ENCODE measurements at regions not wholly inside any gene's neighbourhood (a gene's known extent, or its start where the extent isn't known, plus 50 kb on each side); places are given as distances from the start of the nearest gene placed in this dataset.
"Not testable (repeated sequence)": the region's sequence is repeated elsewhere in the genome, so short reads cannot be mapped to it uniquely, and the experiment has no call there.

DNA sequence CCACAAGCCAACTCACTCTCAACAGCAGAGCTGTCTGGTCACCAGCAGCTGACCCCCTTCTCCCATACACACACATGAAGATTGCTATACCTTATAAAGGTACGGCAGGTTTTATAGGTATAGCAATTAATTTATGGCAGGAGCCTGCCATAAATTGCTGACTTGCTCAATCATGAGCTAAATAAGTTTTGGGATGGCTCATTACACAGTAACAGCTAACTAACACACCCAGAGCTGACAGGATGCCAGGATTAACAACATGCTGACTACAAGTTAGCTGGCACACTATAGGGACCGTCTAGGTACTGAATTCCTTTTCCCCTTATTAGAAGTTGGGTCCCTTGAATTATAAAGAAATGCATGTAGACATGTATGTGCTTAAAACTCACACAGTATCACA, 150.3 kb upstream of the KCNJ18 start:
- intact Hi-C loops (cut with micrococcal nuclease) = no loop called here
- no peak for ATAC-seq
- no peak for DNase-seq

DNA sequence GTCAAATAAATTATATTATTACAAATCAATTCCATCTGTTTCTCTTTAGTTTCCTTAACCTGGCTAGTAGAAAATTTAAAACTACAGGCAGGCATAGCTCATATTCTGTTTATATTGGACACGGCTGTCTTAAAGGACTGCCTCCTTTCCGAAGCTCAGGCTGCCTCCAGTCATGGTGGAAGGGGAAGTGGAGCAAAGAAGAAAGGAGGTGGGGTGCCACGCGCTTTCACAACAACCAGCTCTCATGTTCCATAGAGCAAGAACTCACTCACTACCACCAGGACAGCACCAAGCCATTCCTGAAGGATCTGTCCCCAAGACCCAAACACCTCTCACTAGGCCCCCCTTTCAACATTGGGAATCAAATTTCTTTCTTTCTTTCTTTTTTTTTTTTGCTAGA, 149.3 kb upstream of the KCNJ18 start:
- intact Hi-C loops (cut with micrococcal nuclease) = no loop called here
- no peak for ATAC-seq
- DNase-seq = no peak

DNA sequence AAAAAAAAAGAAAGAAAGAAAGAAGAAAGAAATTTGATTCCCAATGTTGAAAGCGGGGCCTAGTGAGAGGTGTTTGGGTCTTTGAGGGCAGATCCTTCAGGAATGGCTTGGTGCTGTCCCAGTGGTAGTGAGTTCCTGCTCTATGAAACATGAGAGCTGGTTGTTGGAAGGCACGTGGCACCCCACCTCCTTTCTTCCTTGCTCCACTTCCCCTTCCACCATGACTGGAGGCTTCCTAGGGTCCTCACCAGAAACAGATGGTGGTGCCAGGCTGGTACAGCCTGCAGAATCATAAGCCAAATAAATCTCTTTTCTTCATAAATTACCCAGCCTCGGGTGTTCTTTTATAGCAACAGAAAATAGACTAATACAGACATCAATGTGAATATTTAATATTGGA, 147.3 kb upstream of the KCNJ18 start:
- ATAC-seq (no peak), DNase-seq (no peak)
- intact Hi-C loops (cut with micrococcal nuclease) = no loop called here

DNA sequence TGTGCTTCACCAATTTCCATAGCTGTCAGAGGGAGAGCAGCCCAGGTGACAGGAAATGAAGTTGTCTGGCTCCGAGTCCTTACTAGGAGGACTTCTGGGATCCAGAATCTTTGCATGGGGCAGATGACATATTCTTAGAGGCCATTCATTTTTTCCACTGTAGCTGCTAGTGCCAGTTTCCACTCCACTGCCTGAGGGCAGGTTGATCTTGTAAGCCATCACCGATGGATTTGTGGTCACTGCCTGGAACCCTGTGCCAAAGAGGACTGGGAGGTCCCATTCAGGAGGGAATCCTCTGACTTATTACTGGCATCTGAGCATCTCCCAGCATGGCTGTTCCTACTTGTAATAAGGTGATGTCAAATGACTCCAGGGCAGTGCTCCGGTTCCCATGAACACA, 144.1 kb upstream of the KCNJ18 start:
- intact Hi-C loops (cut with micrococcal nuclease) = no loop called here
- DNase-seq = no peak

DNA sequence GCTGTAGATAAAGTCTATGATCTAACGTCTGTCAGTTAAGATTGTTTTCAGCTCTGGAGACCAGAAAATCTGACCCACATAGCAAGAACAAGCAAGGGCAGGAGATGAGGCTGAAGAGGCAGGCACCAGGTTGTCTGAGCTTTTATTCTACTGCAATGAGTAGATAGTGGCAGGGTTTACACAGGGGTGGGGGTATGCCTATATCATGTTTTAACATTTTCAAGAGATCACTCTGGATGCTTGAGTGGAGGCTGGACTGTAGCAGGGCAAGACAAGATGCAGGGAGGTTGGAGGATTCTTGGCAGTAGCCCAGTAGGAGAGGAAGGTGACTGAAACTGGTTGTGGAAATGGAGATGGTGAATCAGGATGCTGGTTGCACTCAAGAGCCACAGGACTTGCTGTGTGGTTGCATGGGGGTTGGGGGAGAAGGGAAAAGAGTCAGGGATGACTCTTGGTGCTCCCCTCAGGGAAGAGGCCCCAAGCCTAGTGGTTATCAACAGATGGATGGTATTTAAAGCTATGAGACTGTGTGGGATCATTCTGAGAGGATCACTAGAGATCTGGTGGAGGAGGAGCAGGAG, 143.1 kb upstream of the KCNJ18 start:
- DNase-seq (no peak), ATAC-seq (no peak)
- intact Hi-C loops (cut with micrococcal nuclease) = no loop called here

More for the DNA sequence above, 144.1 kb upstream of the KCNJ18 start:
- ATAC-seq = no peak

DNA sequence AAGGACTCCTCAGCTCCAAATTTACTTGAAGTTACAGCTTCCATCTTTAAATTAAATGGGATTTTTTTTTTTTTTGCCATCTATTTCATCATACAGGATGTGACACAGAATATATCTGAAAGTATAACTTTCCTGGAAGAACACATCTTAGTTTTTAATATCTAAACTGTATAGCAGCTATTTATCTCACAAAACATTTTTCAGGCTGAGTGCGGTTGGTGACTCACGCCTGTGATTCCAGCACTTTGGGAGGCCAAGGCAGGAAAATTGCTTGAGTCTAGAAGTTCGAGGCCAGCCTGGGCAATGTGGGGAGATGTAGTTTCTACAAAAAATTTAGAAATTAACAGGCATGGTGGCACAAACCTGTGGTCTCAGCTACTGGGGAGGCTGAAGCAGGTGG, 142.3 kb upstream of the KCNJ18 start:
- ATAC-seq; intact Hi-C loops (cut with micrococcal nuclease); DNase-seq: not testable (repeated sequence)

DNA sequence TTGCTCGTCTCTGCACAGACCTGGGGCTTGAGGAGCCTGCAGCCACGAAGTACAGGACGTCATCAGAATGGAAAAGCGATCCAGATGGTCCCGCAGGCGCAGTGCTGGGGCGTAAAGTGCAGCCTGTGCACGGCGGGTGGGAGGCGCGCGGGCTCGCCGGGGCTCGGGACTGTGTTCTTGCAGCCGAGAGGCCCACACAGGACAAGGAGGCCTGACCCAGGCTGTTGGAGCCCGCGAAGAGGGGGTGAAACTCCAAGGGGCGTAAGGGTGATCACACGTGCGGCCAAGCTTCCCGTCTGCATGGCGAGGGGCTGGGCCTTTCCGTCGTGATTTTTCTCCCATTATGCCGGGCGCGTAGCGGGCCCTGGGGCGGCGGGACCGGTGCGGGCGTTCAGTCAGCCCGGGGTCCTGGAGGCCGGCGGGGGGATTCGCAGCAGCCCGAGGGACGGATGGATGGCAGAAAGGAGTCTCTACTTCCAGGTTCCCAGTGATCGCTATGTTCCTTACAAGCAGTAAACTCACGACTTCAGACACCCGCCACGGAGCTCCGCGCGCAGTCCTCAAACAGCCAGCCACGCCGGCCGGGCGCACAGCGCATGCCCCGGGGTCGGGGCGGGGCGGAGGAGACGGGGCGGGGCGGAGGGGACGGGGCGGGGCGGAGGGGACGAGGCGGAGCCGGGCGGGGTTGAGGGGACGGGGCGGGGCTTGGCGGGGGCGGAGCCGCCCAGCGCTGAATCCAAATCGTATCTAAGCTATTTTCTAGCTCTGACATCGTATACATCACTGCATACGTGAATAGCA, 141.0 kb upstream of the KCNJ18 start:
- peak; percentile 99 for ATAC-seq
- intact Hi-C loops (cut with micrococcal nuclease) = no loop called here
- peak; percentile 90 for DNase-seq

DNA sequence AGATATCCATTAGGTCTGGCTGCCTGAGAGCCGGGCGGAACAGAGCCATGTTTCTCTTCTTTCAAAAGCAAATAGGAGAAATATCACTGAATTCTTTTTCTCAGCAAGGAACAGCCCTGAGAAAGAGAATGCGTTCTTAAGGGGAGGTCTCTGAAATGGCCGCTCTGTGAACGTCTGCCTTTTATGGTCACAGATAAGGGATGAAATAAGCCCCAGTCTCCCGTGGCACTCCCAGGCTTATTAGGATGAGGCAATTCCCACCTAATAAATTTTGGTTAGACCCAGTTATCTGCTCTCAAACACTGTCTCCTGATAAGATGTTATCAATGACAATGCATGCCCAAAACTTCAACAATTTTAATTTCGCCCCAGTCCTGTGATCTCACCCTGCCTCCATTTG, 133.4 kb upstream of the KCNJ18 start:
- intact Hi-C loops (cut with micrococcal nuclease); ATAC-seq; DNase-seq: not testable (repeated sequence)

DNA sequence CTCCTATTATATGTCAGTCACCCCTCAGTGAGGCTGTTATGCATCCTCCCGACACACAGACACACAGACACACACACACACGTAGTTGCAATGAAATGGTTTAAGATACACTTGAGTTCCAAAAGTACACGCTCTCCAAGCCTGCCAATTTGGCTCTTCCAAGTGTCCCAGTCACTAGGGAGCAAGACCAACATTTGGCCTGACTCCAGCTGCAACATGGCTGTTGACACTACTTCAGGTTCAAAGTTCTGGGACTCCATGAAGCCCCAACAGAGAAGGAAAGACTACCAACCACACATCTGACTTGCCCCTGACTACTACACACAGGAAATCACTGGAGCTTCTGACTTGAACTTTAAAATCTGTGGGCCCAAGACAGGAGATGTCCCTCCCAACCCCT, 128.1 kb upstream of the KCNJ18 start:
- no peak for DNase-seq
- intact Hi-C loops (cut with micrococcal nuclease) = no loop called here
- no peak for ATAC-seq

DNA sequence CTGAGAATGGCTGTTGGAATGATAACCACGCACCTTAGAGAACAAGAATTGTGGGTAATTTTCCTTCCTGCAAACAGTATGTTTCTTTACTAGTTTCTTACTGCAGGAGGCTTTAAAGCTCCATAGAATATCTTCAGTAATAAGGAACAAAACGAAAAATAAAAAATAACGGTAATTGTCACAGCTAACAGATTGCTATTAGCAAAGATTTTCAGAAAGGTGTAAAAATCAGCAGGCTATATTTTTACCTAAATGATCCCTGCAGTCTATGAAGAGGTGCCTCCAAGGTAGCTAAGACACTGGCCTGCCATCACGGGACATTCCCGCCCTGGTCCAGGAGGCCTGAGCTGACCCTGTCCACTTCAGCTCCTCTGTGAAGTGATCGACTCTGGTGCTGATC, 127.6 kb upstream of the KCNJ18 start:
- intact Hi-C loops (cut with micrococcal nuclease); ATAC-seq; DNase-seq: not testable (repeated sequence)

DNA sequence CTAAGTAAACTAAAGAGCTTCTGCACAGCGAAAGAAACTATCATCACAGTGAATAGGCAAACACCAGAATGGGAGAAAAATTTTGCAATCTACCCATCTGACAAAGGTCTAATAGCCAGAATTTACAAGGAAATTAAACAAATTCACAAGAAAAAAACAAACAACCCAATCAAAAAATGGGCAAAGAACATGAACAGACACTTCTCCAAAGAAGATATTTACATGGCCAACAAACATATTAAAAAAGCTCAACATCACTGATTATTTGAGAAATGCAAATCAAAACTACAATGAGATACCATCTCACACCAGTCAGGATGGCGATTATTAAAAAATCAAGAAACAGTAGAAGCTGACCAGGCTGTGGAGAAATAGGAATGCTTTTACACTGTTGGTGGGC, 121.9 kb upstream of the KCNJ18 start:
- ATAC-seq; DNase-seq; intact Hi-C loops (cut with micrococcal nuclease): not testable (repeated sequence)

DNA sequence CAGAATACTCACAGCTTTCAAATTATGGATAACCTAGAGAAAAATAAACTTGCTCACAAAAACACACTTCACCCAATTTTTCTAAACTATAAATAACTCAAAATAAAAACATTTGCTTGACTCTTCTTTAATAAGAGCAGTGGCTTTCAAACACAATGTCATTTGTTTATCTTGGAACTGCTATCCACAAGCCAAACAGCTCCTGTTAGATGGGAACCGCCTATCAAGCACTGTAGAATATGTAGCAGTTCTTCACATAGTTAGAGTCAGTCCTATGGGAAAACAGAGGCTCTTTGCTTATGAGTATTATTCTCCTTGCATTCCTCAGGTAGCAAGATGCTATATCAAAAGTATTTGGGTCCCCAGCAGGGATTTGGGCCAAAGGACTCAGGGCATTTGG, 120.2 kb upstream of the KCNJ18 start:
- ATAC-seq; DNase-seq; intact Hi-C loops (cut with micrococcal nuclease): not testable (repeated sequence)

DNA sequence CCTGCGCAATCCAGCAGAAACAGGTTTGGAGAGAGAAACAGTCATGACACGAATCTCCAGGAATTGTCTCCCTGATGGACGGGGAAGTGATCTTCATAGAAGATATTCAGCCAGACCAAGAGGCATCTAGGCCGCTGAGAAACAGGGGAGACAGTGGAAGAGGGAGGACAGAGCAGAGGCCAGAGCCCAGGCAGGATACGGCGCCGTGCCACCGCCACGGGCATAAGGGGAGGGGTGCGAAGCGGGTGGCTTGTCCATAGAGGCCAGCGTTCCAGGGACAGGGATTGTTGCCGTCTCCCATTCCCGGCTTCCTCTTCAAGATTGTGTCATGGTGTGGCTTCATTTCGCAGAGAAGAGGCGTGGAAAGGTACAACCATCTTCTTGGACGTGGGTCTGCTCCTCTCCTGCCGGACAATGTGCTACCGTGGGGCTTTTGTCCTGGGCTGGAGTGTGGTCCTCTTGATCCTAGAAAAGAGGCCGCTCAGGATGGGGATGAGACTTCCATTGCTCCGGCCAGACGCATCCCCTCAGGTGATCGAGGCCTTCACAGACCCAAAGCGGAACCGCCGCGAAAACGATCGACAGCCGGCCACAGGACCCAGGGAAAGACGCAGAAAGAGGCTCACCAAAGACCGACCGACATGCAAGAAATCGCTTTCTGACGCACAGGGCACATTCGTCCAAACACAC, 118.9 kb upstream of the KCNJ18 start:
- intact Hi-C loops (cut with micrococcal nuclease); DNase-seq; ATAC-seq: not testable (repeated sequence)

DNA sequence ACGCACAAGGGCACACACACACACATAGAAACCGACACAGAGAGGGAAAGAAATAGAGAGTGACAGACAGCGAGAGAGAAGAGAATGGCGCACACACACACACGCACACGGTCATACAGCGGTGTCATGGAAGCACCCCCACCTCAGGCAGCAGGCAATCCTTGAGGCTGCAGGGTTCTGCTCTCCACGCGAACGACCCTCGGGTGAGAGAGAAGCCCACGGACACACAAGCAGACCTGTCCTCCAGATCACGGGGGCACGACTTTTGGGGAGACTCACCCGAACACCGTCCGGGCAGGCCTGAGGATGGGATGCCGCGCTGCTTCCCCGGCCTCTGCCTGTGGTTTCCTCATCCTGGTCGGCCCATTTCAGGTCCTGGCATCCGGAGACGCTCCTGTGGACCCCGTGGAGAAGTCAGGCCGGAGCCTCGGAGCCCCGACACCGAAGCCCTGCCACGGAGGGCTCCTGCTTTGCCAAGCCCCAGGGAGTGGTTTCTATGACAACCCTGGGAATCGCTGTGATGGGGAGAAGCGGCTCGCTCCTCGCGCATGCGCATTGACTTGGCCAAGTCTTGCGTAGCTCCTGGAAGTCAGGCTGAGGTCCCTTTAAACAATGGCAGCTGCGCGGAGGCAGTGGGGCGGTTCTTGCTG, 118.2 kb upstream of the KCNJ18 start:
- DNase-seq (peak; percentile 83), ATAC-seq (peak; percentile 95)
- intact Hi-C loops (cut with micrococcal nuclease) = no loop called here

DNA sequence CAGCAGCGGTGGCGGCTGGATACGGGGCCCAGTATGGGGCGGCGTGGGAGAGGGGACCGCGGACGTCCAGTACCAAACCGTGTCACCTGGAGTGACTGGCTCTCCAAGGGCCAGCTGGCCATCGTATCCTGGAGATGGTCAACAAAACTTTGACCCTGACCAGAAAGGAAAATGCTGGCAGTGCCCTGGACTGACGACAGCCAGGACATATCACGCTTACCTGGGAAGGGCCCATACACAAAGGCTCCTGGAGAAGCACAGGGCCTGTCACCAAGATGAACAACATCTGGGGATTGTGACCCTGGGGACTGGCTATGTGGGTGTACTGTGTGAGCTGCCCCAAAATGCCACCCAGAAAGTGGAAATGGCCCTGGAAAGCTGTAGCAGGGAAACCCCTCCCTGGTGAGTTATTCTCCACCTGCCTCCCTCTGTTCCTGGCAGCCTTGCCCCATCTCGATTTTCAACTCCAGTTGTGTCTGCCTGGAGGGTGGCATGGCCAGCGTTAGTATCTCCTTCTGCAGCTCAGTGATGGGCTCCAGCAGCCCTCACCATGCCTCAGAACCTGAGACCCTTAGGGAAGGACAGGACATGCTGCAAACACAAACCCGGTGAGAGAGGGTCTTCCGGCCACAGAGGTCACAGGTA, 117.6 kb upstream of the KCNJ18 start:
- intact Hi-C loops (cut with micrococcal nuclease); DNase-seq: not testable (repeated sequence)
- peak; percentile 29 for ATAC-seq

DNA sequence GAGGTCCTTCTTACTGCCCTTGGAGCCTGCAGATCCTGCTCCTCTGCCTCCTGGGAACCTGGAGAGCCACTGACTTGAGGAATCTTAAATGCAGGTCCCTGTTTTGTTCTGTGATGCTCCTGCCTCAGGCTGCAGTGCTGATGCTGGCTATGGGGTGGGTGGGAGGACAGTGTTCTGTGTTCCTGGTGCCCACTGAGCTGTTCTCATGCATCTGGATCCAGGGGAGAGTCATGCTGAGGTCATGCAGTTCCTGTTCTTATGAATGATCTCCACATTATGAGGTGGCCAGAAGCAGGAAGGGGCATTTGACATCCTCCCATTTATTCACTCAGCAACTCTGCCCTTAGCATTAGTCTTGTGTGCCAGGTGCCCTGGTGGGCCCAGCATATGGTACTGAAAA, 113.5 kb upstream of the KCNJ18 start:
- not testable (repeated sequence) for ATAC-seq

DNA sequence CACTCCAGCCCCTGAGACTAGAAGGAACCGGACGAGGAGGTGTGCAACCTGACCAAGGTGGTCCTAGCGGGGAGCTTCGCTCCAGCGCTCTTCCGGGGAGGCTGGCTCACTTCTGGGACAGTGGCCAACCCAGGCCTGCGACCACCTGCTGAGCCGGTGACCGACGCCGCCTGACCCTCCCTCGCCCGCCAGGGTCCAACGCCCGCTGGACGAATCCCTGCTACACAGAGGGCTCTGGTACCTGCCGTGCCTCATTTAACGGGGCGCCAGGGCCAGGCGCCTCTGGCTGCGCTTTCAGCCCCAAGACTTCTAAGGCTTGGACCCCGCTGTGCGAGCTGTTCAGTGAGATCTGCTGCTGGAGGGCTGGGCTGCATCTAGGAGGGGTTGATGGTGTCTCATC, 99.5 kb upstream of the KCNJ18 start:
- no peak for DNase-seq
- ATAC-seq = no peak
- intact Hi-C loops (cut with micrococcal nuclease) = no loop called here

More for the DNA sequence above, 113.5 kb upstream of the KCNJ18 start:
- DNase-seq; intact Hi-C loops (cut with micrococcal nuclease): not testable (repeated sequence)

DNA sequence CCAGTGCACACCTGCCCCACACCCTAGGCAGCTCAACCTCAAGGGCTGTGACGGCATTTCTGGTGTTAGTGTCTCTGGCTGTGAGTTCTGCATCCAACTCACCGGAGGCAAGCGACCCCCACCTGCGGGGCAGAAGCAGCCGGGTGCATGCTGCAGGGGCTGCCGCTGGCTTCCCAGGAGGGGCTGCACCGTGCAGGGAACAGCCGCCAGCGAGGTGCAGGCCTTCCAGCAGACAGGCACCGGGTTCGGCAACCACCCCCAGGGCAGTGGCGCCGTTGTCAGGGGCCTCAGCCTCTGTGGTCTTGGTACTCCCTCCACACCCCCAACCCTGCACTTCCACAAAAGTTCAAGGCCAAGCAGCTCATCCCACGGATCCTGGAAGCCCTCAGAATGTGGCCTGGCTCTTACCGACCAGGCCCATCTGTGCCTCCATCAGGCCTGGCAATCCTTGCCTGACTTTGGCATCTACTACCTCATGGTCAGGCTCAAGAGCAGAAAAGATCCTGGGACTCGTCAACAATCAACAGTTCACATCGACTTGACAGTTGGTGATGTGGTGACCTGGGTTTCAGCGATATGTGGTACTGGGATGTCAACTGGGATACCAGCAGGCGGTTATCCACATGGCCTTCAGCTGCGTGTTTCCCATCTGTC, 98.7 kb upstream of the KCNJ18 start:
- DNase-seq; ATAC-seq; intact Hi-C loops (cut with micrococcal nuclease): not testable (repeated sequence)

DNA sequence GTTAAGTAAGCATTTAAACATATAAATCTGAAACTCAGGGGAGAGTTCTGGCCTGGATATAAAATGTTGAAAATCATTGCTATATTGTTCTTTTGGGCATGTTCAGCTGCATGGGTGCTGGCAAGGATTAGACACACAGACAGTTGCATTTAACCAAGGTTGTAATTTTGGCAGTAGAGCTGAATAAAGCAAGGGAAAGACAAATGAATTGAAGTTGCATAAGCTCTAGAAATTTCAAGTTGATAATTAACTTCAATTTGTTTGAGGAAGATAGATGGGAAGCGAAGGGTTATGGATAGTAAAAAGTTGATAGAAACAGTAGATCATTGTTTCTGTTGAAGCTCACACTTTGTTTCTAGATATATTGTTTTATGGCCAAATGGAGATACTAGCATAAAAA, 97.2 kb upstream of the KCNJ18 start:
- no peak for ATAC-seq
- intact Hi-C loops (cut with micrococcal nuclease) = no loop called here
- DNase-seq = no peak
